ENCODE measurements at regions not wholly inside any gene's neighbourhood (a gene's known extent, or its start where the extent isn't known, plus 50 kb on each side); places are given as distances from the start of the nearest gene placed in this dataset.

DNA sequence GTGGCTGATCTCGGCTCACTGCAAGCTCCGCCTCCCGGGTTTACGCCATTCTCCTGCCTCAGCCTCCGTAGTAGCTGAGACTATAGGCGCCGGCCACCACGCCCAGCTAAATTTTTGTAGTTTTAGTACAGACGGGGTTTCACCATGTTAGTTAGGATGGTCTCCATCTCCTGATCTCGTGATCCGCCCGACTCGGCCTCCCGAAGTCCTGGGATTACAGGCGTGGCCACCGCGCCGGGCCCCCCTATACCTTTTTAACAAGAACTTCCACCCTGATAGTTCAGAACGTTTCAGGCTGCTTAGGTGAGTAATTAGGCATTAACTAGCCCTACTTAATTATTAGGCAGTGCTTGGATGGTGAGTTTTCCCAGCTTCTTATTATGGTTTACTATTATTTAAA, 552.5 kb downstream of the BCKDHB start:
- TF ChIP-seq, protein P1, sequence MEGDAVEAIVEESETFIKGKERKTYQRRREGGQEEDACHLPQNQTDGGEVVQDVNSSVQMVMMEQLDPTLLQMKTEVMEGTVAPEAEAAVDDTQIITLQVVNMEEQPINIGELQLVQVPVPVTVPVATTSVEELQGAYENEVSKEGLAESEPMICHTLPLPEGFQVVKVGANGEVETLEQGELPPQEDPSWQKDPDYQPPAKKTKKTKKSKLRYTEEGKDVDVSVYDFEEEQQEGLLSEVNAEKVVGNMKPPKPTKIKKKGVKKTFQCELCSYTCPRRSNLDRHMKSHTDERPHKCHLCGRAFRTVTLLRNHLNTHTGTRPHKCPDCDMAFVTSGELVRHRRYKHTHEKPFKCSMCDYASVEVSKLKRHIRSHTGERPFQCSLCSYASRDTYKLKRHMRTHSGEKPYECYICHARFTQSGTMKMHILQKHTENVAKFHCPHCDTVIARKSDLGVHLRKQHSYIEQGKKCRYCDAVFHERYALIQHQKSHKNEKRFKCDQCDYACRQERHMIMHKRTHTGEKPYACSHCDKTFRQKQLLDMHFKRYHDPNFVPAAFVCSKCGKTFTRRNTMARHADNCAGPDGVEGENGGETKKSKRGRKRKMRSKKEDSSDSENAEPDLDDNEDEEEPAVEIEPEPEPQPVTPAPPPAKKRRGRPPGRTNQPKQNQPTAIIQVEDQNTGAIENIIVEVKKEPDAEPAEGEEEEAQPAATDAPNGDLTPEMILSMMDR (IDR thresholded peaks at IDR 0.05; ENCODE audit: borderline replicate concordance, insufficient read depth, low read depth, low read length): no peak
- no peak overlapping the region for H3K4me3 ChIP-seq (ENCODE audit: low read depth, low read length)

DNA sequence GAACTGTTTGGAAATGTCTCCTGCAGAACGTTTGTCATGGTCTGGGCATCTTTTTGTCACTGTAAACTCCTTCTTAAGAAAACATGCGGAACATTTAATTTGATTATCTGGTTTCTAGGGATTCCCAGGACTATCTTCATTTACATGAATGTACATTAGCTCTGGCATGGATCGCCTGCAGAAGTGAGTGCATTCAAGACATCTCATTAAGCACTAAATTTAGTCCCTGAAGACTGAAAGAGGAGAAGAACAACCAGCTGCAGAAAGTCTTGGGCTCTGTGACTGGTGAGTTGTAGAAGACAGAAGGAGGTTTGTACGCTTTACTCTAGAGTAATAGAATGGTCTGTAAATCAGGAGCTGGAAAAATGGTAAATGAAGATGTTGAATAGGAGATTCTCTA, 540.7 kb downstream of the BCKDHB start:
- TF ChIP-seq, protein P1 (IDR thresholded peaks at IDR 0.05; ENCODE audit: borderline replicate concordance, insufficient read depth, low read depth, low read length): no peak
- H3K4me3 ChIP-seq (ENCODE audit: low read depth, low read length): no peak overlapping the region

DNA sequence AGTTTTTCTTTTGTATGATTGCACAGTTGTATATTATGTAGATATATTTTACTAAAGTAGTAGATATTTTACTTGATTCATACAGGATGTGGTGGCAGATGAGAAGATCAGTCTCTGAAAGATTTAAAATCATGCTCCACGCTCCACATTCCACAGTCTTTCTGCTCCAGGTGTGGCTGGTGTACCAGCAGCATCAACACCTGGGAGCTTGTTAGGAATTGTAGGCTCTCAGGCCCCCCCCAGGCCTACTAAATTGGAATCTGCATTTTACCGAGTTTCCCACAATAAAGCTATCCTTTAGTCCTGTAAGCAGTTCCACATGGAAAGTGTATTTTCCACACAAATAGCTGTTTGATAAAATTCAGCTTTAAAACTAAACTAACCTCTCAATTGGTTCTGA, 537.4 kb downstream of the BCKDHB start:
- TF ChIP-seq, protein P1 (IDR thresholded peaks at IDR 0.05; ENCODE audit: borderline replicate concordance, insufficient read depth, low read depth, low read length): no peak
- H3K4me3 ChIP-seq (ENCODE audit: low read depth, low read length): no peak overlapping the region

DNA sequence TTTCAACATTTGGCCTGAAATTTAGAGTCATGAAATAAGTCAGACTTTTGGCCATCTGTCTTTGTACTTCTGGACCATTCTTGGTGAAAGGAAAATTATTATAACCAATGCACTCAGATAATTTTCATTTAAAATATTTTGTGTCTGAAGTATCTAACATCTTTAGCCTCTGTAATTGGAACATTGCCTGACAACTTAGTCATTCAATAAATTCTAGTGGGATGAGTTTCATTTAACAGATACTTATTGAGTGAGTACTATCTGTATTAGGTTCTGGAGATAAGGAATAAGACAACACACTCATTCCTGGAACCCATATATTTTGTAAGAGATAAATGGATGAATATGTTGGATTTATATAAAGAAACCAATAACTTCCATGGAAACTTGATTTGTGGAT, 536.0 kb downstream of the BCKDHB start:
- H3K4me3 ChIP-seq (ENCODE audit: low read depth, low read length): no peak overlapping the region
- TF ChIP-seq, protein P1 (IDR thresholded peaks at IDR 0.05; ENCODE audit: borderline replicate concordance, insufficient read depth, low read depth, low read length): no peak

DNA sequence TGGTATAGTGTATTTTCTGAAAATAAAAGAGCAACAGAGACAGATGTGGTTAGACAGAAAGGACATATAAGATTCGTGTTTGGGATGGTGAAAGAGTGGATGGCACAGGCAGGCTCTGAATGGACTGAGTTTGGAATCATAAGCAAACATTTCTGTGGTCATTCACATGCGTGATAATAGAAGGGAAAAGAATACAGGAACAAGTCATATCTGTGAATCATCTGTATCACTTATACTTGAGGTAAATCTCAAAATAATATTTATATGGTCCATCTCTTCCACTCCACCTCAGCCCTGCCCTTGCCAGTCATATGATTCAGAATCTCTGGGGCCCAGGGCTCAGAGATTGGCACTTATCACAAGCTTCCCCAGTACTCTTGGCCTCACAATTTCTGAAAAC, 535.1 kb downstream of the BCKDHB start:
- TF ChIP-seq, protein P1 (IDR thresholded peaks at IDR 0.05; ENCODE audit: borderline replicate concordance, insufficient read depth, low read depth, low read length): no peak

DNA sequence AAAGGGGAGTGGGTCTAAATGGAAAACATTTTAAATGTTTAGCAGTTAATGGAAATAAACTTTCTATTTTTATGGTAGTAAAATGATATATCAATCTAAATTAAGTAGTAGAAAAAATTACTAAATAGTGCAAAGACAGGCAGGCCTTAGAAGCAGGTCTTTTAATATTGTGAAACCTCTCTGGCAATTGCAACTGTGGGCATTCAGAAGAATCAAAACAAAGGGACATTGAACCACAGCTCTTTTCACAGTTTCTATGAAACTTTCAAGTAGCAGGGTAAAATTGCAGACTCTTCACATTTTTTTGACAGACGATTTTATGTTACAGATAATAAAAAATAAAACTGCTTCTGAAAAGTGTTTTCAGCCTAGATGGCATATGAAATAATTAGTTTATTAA, 533.7 kb downstream of the BCKDHB start:
- no peak overlapping the region for H3K4me3 ChIP-seq (ENCODE audit: low read depth, low read length)
- TF ChIP-seq, protein P1 (IDR thresholded peaks at IDR 0.05; ENCODE audit: borderline replicate concordance, insufficient read depth, low read depth, low read length): no peak

More for the DNA sequence above, 535.1 kb downstream of the BCKDHB start:
- no peak overlapping the region for H3K4me3 ChIP-seq (ENCODE audit: low read depth, low read length)

DNA sequence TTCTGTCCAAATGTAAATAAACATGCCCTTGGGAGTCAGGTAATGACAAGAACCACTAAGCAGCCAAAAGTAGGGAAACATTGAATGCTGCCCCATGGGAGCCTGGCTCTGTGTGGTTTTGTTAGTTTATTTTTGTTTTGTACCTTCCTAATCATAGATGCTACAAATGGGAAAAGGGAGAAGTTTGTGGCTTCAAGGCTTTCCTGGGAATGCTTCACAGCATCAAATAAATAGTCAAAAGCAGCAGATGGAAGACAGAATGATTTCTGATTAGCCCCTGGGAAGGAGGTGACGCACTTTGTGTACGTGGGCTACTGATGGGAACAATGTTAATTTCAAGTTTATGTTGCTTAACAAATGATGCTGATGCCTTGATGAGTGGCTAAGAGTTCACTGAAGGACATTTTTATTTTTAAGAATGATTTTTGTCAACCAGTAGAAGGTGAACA, 532.7 kb downstream of the BCKDHB start:
- no peak overlapping the region for H3K4me3 ChIP-seq (ENCODE audit: low read depth, low read length)
- TF ChIP-seq, protein P1 (IDR thresholded peaks at IDR 0.05; ENCODE audit: borderline replicate concordance, insufficient read depth, low read depth, low read length): no peak
